ENCODE measurements at regions not wholly inside any gene's neighbourhood (a gene's known extent, or its start where the extent isn't known, plus 50 kb on each side); places are given as distances from the start of the nearest gene placed in this dataset.

- TF ChIP-seq POLR2A (IDR thresholded peaks at IDR 0.05): no peak
- TF ChIP-seq CTCF (IDR thresholded peaks at IDR 0.05): no peak
Measured at GRCh38 chr2:238968616-238969384, 120.9 kb downstream of the TWIST2 start.
